Liver (tissue), 8 donors: ENCODE measurements at regions not wholly inside any gene's neighbourhood (a gene's known extent, or its start where the extent isn't known, plus 50 kb on each side); places are given as distances from the start of the nearest gene placed in this dataset.

ENCODE experiments used
- DNase-seq: peaks from one replicate; pipeline ENCODE4 v3.0.0-alpha.2; 2017; ENCODE audit warnings: low spot score
- H3K27ac ChIP-seq, 2 donors: one replicate each; pipeline ENCODE4 v1.7.0; 2013; ENCODE audit warnings: inconsistent platforms in 2 of 2, low read length in 2 of 2, control low read depth in 1 of 2, low read depth in 1 of 2, mild to moderate bottlenecking in 1 of 2
- H3K27me3 ChIP-seq, 4 donors: one replicate each; pipeline versions ENCODE4 v1.6.1 to v1.7.0; 2013; ENCODE audit warnings: low read length in 3 of 4, inconsistent platforms in 1 of 4, mild to moderate bottlenecking in 1 of 4, moderate library complexity in 1 of 4; ENCODE audit not compliant: control insufficient read depth in 4 of 4, insufficient read depth in 4 of 4
- H3K36me3 ChIP-seq, 4 donors: one replicate each; pipeline versions ENCODE4 v1.6.1 to v1.7.0; 2013; ENCODE audit warnings: low read length in 3 of 4, mild to moderate bottlenecking in 3 of 4, low read depth in 1 of 4, moderate library complexity in 1 of 4; ENCODE audit not compliant: control insufficient read depth in 4 of 4, insufficient read depth in 3 of 4
- H3K4me1 ChIP-seq, 4 donors: one replicate each; pipeline versions ENCODE4 v1.6.1 to v1.7.0; 2013; ENCODE audit warnings: low read length in 3 of 4, mild to moderate bottlenecking in 3 of 4, moderate library complexity in 1 of 4; ENCODE audit not compliant: control insufficient read depth in 4 of 4, insufficient read depth in 4 of 4
- H3K4me3 ChIP-seq, 3 donors: one replicate each; pipeline versions ENCODE4 v1.6.1 to v1.7.0; 2013; ENCODE audit warnings: low read length in 3 of 3, control low read depth in 1 of 3, low read depth in 1 of 3, mild to moderate bottlenecking in 1 of 3
- H3K9ac ChIP-seq, 2 donors: one replicate each; pipeline ENCODE4 v1.7.0; 2013; ENCODE audit warnings: low read length in 2 of 2, mild to moderate bottlenecking in 2 of 2, moderate library complexity in 2 of 2, control low read depth in 1 of 2, low read depth in 1 of 2
- H3K9me3 ChIP-seq, 4 donors: one replicate each; pipeline versions ENCODE4 v1.6.1 to v1.7.0; 2013; ENCODE audit warnings: low read length in 3 of 4; ENCODE audit not compliant: control insufficient read depth in 4 of 4
- EGR1 ChIP-seq, 2 donors: IDR thresholded peaks; 2 replicates each; pipeline ENCODE4 v1.6.1; 2016 to 2018; ENCODE audit warnings: antibody characterized with exemption in 2 of 2, low read depth in 2 of 2
- FOXA1 ChIP-seq: IDR thresholded peaks from 2 replicates; pipeline ENCODE4 v1.6.1; 2016; ENCODE audit warnings: antibody characterized with exemption
- FOXA2 ChIP-seq: IDR thresholded peaks from 2 replicates; pipeline ENCODE4 v1.6.1; 2016; ENCODE audit warnings: antibody characterized with exemption
- GABPA ChIP-seq, 2 donors: IDR thresholded peaks in 1 of 2; conservative IDR thresholded peaks in 1 of 2; 2 replicates each; pipeline ENCODE4 v1.6.1; 2016; ENCODE audit warnings: antibody characterized with exemption in 2 of 2, mild to moderate bottlenecking in 1 of 2, moderate library complexity in 1 of 2
- HNF4A ChIP-seq, 2 donors: conservative IDR thresholded peaks; 2 replicates each; pipeline ENCODE4 v1.6.1; 2016; ENCODE audit warnings: antibody characterized with exemption in 2 of 2, mild to moderate bottlenecking in 2 of 2
- HNF4G ChIP-seq: IDR thresholded peaks from 2 replicates; pipeline ENCODE4 v1.6.1; 2016; ENCODE audit warnings: antibody characterized with exemption
- JUND ChIP-seq, 2 donors: IDR thresholded peaks; 2 replicates each; pipeline ENCODE4 v1.6.1; 2016; ENCODE audit warnings: antibody characterized with exemption in 2 of 2
- NR2F2 ChIP-seq: IDR thresholded peaks from 2 replicates; pipeline ENCODE4 v1.6.1; 2016; ENCODE audit warnings: antibody characterized with exemption
- RAD21 ChIP-seq, 2 donors: IDR thresholded peaks; 2 replicates each; pipeline ENCODE4 v1.6.1; 2016; ENCODE audit warnings: antibody characterized with exemption in 2 of 2, mild to moderate bottlenecking in 2 of 2
- REST ChIP-seq: IDR thresholded peaks from 2 replicates; pipeline ENCODE4 v1.6.1; 2016; ENCODE audit warnings: antibody characterized with exemption, mild to moderate bottlenecking
- RXRA ChIP-seq, 2 donors: IDR thresholded peaks; 2 replicates each; pipeline ENCODE4 v1.6.1; 2017 to 2018; ENCODE audit warnings: antibody characterized with exemption in 2 of 2, mild to moderate bottlenecking in 1 of 2
- SP1 ChIP-seq: IDR thresholded peaks from 2 replicates; pipeline ENCODE4 v1.6.1; 2018; ENCODE audit warnings: antibody characterized with exemption, mild to moderate bottlenecking
- TAF1 ChIP-seq: conservative IDR thresholded peaks from 2 replicates; pipeline ENCODE4 v1.6.1; 2016; ENCODE audit warnings: antibody characterized with exemption, mild to moderate bottlenecking
- YY1 ChIP-seq: IDR thresholded peaks from 2 replicates; pipeline ENCODE4 v1.6.1; 2016; ENCODE audit warnings: antibody characterized with exemption, mild to moderate bottlenecking
- WGBS: extraction: QIAGEN DNeasy Blood & Tissue Kit; methylation state at CpG from one replicate; pipeline ENCODE4 v1.1.7; 2013; 5-methylcytosine and 5-hydroxymethylcytosine counted together
- TF ChIP-seq, protein P1 (sequence below): IDR thresholded peaks from 2 replicates; pipeline ENCODE4 v1.6.1; 2016; ENCODE audit warnings: antibody characterized with exemption
- TF ChIP-seq, protein P2 (sequence below): IDR thresholded peaks from 2 replicates; pipeline ENCODE4 v1.6.1; 2016; ENCODE audit warnings: antibody characterized with exemption
- TF ChIP-seq, protein P3 (sequence below): fragments of 150-350 bp; IDR thresholded peaks from 2 replicates; pipeline ENCODE4 v1.5.1; 2017; ENCODE audit warnings: improper control_type of control experiment, low read depth, low read length; ENCODE audit not compliant: missing input control
- TF ChIP-seq, protein P4 (sequence below): IDR thresholded peaks from 2 replicates; pipeline ENCODE4 v1.6.1; 2016; ENCODE audit warnings: antibody characterized with exemption
- donor health status: healthy.
- donor health status: healthy.
- donor health status: healthy.
- donor health status: healthy.
- donor health status: healthy.

GRCh38 chr3:71902258-71903111, 117.5 kb upstream of the PROK2 start:
- DNase-seq, result no peak
- H3K36me3 ChIP-seq, result no peaks in the 10 kb centered on the region
- H3K27ac ChIP-seq, result peak overlapping the region in 1 of 2 donors; percentile 33
- H3K27me3 ChIP-seq, result no peaks in the 10 kb centered on the region
- peaks cover 0 to 17% (median 11%) of the 10 kb centered on the region in 4 donors for H3K4me1 ChIP-seq
- no peaks in the 10 kb centered on the region for H3K9me3 ChIP-seq
- H3K9ac ChIP-seq, result no peak overlapping the region
- no peak overlapping the region for H3K4me3 ChIP-seq
- TF ChIP-seq HNF4G (no peak), RAD21 (IDR thresholded peaks at IDR 0.05) (peak in 1 of 2 donors; percentile 5), HNF4A (conservative IDR thresholded peaks at IDR 0.05) (peak in 1 of 2 donors; percentile 5)
- TF ChIP-seq, protein P1, sequence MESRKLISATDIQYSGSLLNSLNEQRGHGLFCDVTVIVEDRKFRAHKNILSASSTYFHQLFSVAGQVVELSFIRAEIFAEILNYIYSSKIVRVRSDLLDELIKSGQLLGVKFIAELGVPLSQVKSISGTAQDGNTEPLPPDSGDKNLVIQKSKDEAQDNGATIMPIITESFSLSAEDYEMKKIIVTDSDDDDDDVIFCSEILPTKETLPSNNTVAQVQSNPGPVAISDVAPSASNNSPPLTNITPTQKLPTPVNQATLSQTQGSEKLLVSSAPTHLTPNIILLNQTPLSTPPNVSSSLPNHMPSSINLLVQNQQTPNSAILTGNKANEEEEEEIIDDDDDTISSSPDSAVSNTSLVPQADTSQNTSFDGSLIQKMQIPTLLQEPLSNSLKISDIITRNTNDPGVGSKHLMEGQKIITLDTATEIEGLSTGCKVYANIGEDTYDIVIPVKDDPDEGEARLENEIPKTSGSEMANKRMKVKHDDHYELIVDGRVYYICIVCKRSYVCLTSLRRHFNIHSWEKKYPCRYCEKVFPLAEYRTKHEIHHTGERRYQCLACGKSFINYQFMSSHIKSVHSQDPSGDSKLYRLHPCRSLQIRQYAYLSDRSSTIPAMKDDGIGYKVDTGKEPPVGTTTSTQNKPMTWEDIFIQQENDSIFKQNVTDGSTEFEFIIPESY, result no peak
- WGBS, result 38% methylated on average over 4 of the region's 4 CpGs

GRCh38 chr3:71901645-71902044, 116.7 kb upstream of the PROK2 start:
- 95% methylated on average over 9 of the region's 9 CpGs for WGBS
- no peak overlapping the region for H3K4me3 ChIP-seq
- no peak for DNase-seq
- no peak overlapping the region for H3K9ac ChIP-seq
- no peak for TF ChIP-seq RAD21 (IDR thresholded peaks at IDR 0.05)
- TF ChIP-seq YY1, result no peak
- no peak for TF ChIP-seq HNF4G
- TF ChIP-seq, protein P1, result no peak
- TF ChIP-seq SP1, result no peak
- TF ChIP-seq TAF1, result no peak
- TF ChIP-seq, protein P2, sequence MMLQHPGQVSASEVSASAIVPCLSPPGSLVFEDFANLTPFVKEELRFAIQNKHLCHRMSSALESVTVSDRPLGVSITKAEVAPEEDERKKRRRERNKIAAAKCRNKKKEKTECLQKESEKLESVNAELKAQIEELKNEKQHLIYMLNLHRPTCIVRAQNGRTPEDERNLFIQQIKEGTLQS, result no peak
- no peak for TF ChIP-seq EGR1 (IDR thresholded peaks at IDR 0.05; ENCODE audit: low read depth in 2 of 2)
- TF ChIP-seq REST, result no peak
- TF ChIP-seq, protein P3, sequence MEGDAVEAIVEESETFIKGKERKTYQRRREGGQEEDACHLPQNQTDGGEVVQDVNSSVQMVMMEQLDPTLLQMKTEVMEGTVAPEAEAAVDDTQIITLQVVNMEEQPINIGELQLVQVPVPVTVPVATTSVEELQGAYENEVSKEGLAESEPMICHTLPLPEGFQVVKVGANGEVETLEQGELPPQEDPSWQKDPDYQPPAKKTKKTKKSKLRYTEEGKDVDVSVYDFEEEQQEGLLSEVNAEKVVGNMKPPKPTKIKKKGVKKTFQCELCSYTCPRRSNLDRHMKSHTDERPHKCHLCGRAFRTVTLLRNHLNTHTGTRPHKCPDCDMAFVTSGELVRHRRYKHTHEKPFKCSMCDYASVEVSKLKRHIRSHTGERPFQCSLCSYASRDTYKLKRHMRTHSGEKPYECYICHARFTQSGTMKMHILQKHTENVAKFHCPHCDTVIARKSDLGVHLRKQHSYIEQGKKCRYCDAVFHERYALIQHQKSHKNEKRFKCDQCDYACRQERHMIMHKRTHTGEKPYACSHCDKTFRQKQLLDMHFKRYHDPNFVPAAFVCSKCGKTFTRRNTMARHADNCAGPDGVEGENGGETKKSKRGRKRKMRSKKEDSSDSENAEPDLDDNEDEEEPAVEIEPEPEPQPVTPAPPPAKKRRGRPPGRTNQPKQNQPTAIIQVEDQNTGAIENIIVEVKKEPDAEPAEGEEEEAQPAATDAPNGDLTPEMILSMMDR, result no peak
- TF ChIP-seq RXRA (IDR thresholded peaks at IDR 0.05), result no peak
- no peak for TF ChIP-seq GABPA (IDR thresholded peaks at IDR 0.05 in 1 of 2, conservative IDR thresholded peaks at IDR 0.05 in 1 of 2)
- TF ChIP-seq, protein P4, sequence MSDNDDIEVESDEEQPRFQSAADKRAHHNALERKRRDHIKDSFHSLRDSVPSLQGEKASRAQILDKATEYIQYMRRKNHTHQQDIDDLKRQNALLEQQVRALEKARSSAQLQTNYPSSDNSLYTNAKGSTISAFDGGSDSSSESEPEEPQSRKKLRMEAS, result no peak
- TF ChIP-seq NR2F2, result no peak
- TF ChIP-seq JUND (IDR thresholded peaks at IDR 0.05), result no peak
- no peak for TF ChIP-seq FOXA2
- TF ChIP-seq HNF4A (conservative IDR thresholded peaks at IDR 0.05), result no peak
- no peak for TF ChIP-seq FOXA1
- no peaks in the 10 kb centered on the region for H3K27me3 ChIP-seq
- H3K9me3 ChIP-seq, result no peaks in the 10 kb centered on the region
- H3K27ac ChIP-seq, result no peak overlapping the region
- H3K36me3 ChIP-seq, result no peaks in the 10 kb centered on the region
- H3K4me1 ChIP-seq, result peaks cover 0 to 17% (median 11%) of the 10 kb centered on the region in 4 donors
